Choroid plexus epithelial cell (primary cell): ENCODE measurements at regions not wholly inside any gene's neighbourhood (a gene's known extent, or its start where the extent isn't known, plus 50 kb on each side); places are given as distances from the start of the nearest gene placed in this dataset.

Experiments used
- DNase-seq: peaks from one replicate; pipeline ENCODE4 v3.0.0-alpha.2; 2010; ENCODE audit warnings: low read depth
- H3K4me3 ChIP-seq: 2 replicates; pipeline ENCODE4 v1.5.1; 2011; ENCODE audit warnings: low read depth, mild to moderate bottlenecking, control low read depth, low read length, moderate library complexity
- CTCF ChIP-seq: conservative IDR thresholded peaks from 2 replicates; pipeline ENCODE4 v1.5.1; 2011; ENCODE audit warnings: low read depth, mild to moderate bottlenecking, control low read depth, inconsistent platforms, low read length, moderate library complexity

GRCh38 chr2:64768491-64769005 lies 114.8 kb upstream of the SERTAD2 start:
- peak overlapping the region; percentile 69 for H3K4me3 ChIP-seq
- DNase-seq: no peak
- TF ChIP-seq CTCF: no peak

GRCh38 chr2:64769392-64770044 lies 115.8 kb upstream of the SERTAD2 start:
- no peak overlapping the region for H3K4me3 ChIP-seq
- TF ChIP-seq CTCF: no peak
- DNase-seq: no peak

GRCh38 chr2:64770137-64770780 lies 116.5 kb upstream of the SERTAD2 start:
- TF ChIP-seq CTCF: no peak
- no peak overlapping the region for H3K4me3 ChIP-seq
- DNase-seq: peak; percentile 41

GRCh38 chr2:64770781-64771334 lies 117.1 kb upstream of the SERTAD2 start:
- no peak overlapping the region for H3K4me3 ChIP-seq
- no peak for TF ChIP-seq CTCF
- peak; percentile 70 for DNase-seq

- H3K4me3 ChIP-seq: no peak overlapping the region
- DNase-seq: no peak
- TF ChIP-seq CTCF: no peak
Measured at GRCh38 chr2:64771737-64772136, 118.0 kb upstream of the SERTAD2 start.

- no peak for TF ChIP-seq CTCF
- DNase-seq: no peak
- no peak overlapping the region for H3K4me3 ChIP-seq
Measured at GRCh38 chr2:64773461-64774118, 119.9 kb upstream of the SERTAD2 start.
